PC-9 (cell line): ENCODE measurements at regions not wholly inside any gene's neighbourhood (a gene's known extent, or its start where the extent isn't known, plus 50 kb on each side); places are given as distances from the start of the nearest gene placed in this dataset.

Source experiments
- BruUV-seq: library from RNA; stranded (reverse); fragments of 400-500 nt; replicated peaks from 2 replicates; lab custom pipeline; 2021; lab: Mats Ljungman, UMichigan
- CTCF ChIA-PET: fragments of 300-600 bp; sonication (Branson Sonifier 250); formaldehyde crosslinking; loops from one replicate; lab custom pipeline; 2022; ENCODE audit warnings: antibody characterized with exemption; lab: Charles Lee
- POLR2A ChIA-PET: fragments of 300-600 bp; sonication (Branson Sonifier 250); formaldehyde crosslinking; loops from one replicate; lab custom pipeline; 2022; ENCODE audit warnings: antibody characterized with exemption; ENCODE audit not compliant: unreplicated experiment; lab: Charles Lee
- DNase-seq, 2 experiments: peaks; one replicate each; pipeline versions ENCODE4 v3.0.0 to v3.0.0-alpha.2; 2015 to 2022; ENCODE audit warnings: mixed read lengths in 1 of 2
- H2AFZ ChIP-seq: fragments of 200-600 bp; sonication (generic); 2 replicates; pipeline ENCODE4 v1.8.1; 2017; ENCODE audit warnings: antibody characterized with exemption
- H3F3A ChIP-seq: fragments of 200-600 bp; sonication (generic); 2 replicates; pipeline ENCODE4 v1.8.1; 2017; ENCODE audit warnings: antibody characterized with exemption, mild to moderate bottlenecking, low read depth; ENCODE audit not compliant: insufficient read depth
- H3K27ac ChIP-seq: fragments of 200-600 bp; sonication (generic); 2 replicates; pipeline ENCODE4 v1.6.1; 2016; ENCODE audit warnings: mixed run types
- H3K27me3 ChIP-seq: fragments of 200-600 bp; sonication (generic); 2 replicates; pipeline ENCODE4 v1.6.1; 2016; ENCODE audit warnings: low read depth, mixed run types; ENCODE audit not compliant: insufficient read depth
- H3K36me3 ChIP-seq: fragments of 200-600 bp; sonication (generic); 2 replicates; pipeline ENCODE4 v1.6.1; 2016; ENCODE audit warnings: low read depth, mixed run types
- H3K4me1 ChIP-seq: fragments of 200-600 bp; sonication (generic); replicated peaks from 2 replicates; pipeline ENCODE4 v1.6.1; 2016; ENCODE audit warnings: mixed run types; ENCODE audit not compliant: insufficient read depth
- H3K4me2 ChIP-seq: fragments of 200-600 bp; sonication (generic); 2 replicates; pipeline ENCODE4 v1.6.1; 2017; ENCODE audit warnings: mixed run types
- H3K4me3 ChIP-seq: fragments of 200-600 bp; sonication (generic); 2 replicates; pipeline ENCODE4 v1.6.1; 2016; ENCODE audit warnings: mixed run types
- H3K79me2 ChIP-seq: fragments of 200-600 bp; sonication (generic); 2 replicates; pipeline ENCODE4 v1.6.1; 2017; ENCODE audit warnings: low read depth, mixed run types
- H3K9me2 ChIP-seq: fragments of 200-600 bp; sonication (generic); 2 replicates; pipeline ENCODE4 v1.8.1; 2017; ENCODE audit warnings: mild to moderate bottlenecking; ENCODE audit not compliant: insufficient read depth
- H3K9me3 ChIP-seq: fragments of 200-600 bp; sonication (generic); 2 replicates; pipeline ENCODE4 v1.8.1; 2016; ENCODE audit warnings: low read depth; ENCODE audit not compliant: insufficient read depth
- H4K20me1 ChIP-seq: fragments of 200-600 bp; sonication (generic); 2 replicates; pipeline ENCODE4 v1.8.1; 2017; ENCODE audit not compliant: insufficient read depth
- EZH2 ChIP-seq: fragments of 200-600 bp; sonication (generic); IDR thresholded peaks from 2 replicates; pipeline ENCODE4 v1.8.0; 2017; ENCODE audit warnings: antibody characterized with exemption, low read depth
- intact Hi-C: fragments of 100-400 bp; cut with micrococcal nuclease; formaldehyde crosslinking; loops from one replicate; pipeline ENCODE4 v1.10.0; 2022; ENCODE audit not compliant: unreplicated experiment
- TF ChIP-seq, protein P1 (sequence below): fragments of 200-600 bp; sonication (generic); conservative IDR thresholded peaks from 2 replicates; pipeline ENCODE4 v1.6.1; 2017; ENCODE audit warnings: mixed run types, antibody characterized with exemption, mild to moderate bottlenecking, moderate library complexity

DNA sequence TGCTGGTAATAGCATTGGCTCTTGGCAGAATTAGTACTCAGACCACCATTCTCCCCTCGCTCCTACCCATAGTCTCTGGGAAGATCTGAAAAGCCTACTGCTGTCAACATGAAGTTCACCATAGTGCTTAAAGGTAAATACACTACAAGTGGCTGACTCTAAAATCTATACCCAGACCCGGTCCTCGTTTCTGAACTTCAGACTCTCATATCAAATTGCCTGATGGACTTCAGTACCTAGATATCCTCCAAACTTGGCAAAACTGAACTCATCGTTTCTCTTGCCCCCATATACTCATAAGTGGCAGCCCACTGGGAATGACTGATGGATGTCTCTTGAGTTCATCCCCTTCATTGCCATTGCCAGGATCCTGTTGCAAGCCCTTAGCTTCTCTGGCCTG, 67.3 kb downstream of the VCPKMT start:
- Histone ChIP-seq H3K9me3 (no peaks in the 10 kb centered on the region), H3F3A (peaks cover 38% of the 10 kb centered on the region), H3K27ac (no peak overlapping the region), H3K9me2 (no peaks in the 10 kb centered on the region), H3K4me2 (no peak overlapping the region), H2AFZ (no peak overlapping the region), H3K27me3 (no peaks in the 10 kb centered on the region), H4K20me1 (no peaks in the 10 kb centered on the region), H3K79me2 (no peaks in the 10 kb centered on the region), H3K36me3 (no peaks in the 10 kb centered on the region), H3K4me3 (no peak overlapping the region), H3K4me1 (peaks cover 44% of the 10 kb centered on the region)
- ChIA-PET POLR2A (no interaction called here), CTCF (no interaction called here)
- intact Hi-C loops = loop anchor here (5.0 kb wide), 1 partner anchor 87 kb away; no protein-coding TSS in a partner anchor
- no TSS peak for BruUV-seq
- TF ChIP-seq, protein P1, sequence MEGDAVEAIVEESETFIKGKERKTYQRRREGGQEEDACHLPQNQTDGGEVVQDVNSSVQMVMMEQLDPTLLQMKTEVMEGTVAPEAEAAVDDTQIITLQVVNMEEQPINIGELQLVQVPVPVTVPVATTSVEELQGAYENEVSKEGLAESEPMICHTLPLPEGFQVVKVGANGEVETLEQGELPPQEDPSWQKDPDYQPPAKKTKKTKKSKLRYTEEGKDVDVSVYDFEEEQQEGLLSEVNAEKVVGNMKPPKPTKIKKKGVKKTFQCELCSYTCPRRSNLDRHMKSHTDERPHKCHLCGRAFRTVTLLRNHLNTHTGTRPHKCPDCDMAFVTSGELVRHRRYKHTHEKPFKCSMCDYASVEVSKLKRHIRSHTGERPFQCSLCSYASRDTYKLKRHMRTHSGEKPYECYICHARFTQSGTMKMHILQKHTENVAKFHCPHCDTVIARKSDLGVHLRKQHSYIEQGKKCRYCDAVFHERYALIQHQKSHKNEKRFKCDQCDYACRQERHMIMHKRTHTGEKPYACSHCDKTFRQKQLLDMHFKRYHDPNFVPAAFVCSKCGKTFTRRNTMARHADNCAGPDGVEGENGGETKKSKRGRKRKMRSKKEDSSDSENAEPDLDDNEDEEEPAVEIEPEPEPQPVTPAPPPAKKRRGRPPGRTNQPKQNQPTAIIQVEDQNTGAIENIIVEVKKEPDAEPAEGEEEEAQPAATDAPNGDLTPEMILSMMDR = no peak
- TF ChIP-seq EZH2 = no peak
- DNase-seq = no peak

DNA sequence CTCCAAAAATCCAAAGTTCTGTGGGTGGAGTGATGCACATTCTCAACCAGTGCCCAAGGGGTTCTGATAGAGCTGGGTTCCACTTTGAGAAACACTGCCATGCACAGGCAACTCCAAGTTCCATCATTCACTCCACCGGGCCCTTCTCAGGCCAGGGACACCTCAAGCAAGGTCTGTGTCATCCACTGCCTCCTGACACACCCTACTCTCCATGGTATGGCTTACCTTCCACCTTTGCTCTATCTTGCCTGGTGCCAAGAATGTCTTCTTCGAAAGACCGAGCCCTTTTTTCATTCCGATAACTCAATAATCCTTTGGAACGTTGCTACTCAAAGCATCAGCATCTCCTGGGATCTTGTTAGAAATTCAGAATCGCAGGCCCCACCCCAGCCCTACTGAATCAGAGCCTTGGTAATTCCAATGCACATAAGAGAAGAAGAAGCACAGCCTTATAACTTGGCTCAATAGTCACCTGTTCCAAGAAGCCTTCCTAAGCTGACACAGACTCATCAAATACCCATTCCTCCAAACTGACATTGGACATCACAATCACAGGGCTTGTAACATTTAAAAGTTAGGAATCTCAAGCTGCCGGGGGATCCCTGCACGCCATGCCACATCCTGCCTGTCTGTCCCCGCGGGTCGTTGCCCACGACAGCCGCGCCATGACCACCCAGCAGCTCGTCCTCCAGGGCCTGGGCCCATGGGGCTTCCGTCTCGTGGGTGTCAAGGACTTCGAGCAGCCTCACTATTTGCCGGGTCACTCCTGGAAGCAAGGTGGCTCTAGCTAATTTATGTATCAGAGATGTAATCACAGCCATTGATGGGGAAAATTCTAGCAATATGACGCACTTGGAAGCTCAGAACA, 66.4 kb downstream of the VCPKMT start:
- DNase-seq = no peak
- TF ChIP-seq, protein P1 = no peak
- Histone ChIP-seq H3K9me3 (no peaks in the 10 kb centered on the region), H3K9me2 (no peaks in the 10 kb centered on the region), H3F3A (peaks cover 29% of the 10 kb centered on the region), H4K20me1 (no peaks in the 10 kb centered on the region), H3K27ac (no peak overlapping the region), H3K4me1 (peaks cover 36% of the 10 kb centered on the region), H2AFZ (no peak overlapping the region), H3K4me2 (no peak overlapping the region), H3K27me3 (no peaks in the 10 kb centered on the region), H3K36me3 (no peaks in the 10 kb centered on the region), H3K79me2 (no peaks in the 10 kb centered on the region), H3K4me3 (no peak overlapping the region)
- no TSS peak for BruUV-seq
- ChIA-PET POLR2A (no interaction called here), CTCF (interaction anchor here (0.5 to 0.6 kb wide), 2 partner anchors 13 to 386 kb away, joined by 6 to 11 read pairs; no protein-coding TSS in a partner anchor)
- intact Hi-C loops = loop anchor here (5.0 kb wide), 1 partner anchor 88 kb away; no protein-coding TSS in a partner anchor

- CTCF ChIA-PET = no interaction called here
- TF ChIP-seq, protein P1 = no peak
- no peak for TF ChIP-seq EZH2
- Histone ChIP-seq H3K9me2 (no peaks in the 10 kb centered on the region), H3K4me3 (no peak overlapping the region), H3K36me3 (no peaks in the 10 kb centered on the region), H3K4me1 (peaks cover 24% of the 10 kb centered on the region), H3K79me2 (no peaks in the 10 kb centered on the region), H3F3A (peaks cover 17% of the 10 kb centered on the region; the same call in 1 of the 2 replicates), H4K20me1 (no peaks in the 10 kb centered on the region), H3K9me3 (no peaks in the 10 kb centered on the region), H2AFZ (no peak overlapping the region), H3K27ac (no peak overlapping the region), H3K4me2 (no peak overlapping the region), H3K27me3 (no peaks in the 10 kb centered on the region)
- intact Hi-C loops = no loop called here
- BruUV-seq = no TSS peak
- no peak for DNase-seq
- POLR2A ChIA-PET = no interaction called here
Observed at GRCh38 chr14:50051106-50051505, 65.3 kb downstream of the VCPKMT start.
